ENCODE measurements at regions not wholly inside any gene's neighbourhood (a gene's known extent, or its start where the extent isn't known, plus 50 kb on each side); places are given as distances from the start of the nearest gene placed in this dataset.

DNA sequence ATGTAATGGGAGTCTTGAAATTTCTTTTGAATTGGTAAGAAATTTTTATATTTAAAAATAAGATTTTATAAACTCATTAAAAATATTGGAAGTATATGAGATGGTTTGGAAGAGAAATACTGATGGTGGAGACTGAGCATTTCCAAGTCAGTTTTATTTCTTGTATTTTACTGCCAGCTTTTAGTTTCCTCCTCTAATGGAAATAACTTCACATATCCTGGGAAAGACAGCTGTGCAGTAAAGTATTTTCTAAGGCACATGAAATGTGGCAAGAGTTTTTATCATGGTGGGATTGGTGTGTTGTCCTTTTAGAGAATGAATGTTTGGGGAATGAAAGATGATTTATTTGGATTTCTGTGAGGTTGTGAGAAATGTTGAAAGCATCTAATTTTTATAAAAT, 346.9 kb upstream of the RGS6 start:
- TF ChIP-seq, protein P1, sequence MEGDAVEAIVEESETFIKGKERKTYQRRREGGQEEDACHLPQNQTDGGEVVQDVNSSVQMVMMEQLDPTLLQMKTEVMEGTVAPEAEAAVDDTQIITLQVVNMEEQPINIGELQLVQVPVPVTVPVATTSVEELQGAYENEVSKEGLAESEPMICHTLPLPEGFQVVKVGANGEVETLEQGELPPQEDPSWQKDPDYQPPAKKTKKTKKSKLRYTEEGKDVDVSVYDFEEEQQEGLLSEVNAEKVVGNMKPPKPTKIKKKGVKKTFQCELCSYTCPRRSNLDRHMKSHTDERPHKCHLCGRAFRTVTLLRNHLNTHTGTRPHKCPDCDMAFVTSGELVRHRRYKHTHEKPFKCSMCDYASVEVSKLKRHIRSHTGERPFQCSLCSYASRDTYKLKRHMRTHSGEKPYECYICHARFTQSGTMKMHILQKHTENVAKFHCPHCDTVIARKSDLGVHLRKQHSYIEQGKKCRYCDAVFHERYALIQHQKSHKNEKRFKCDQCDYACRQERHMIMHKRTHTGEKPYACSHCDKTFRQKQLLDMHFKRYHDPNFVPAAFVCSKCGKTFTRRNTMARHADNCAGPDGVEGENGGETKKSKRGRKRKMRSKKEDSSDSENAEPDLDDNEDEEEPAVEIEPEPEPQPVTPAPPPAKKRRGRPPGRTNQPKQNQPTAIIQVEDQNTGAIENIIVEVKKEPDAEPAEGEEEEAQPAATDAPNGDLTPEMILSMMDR (IDR thresholded peaks at IDR 0.05): no peak
- no peak for TF ChIP-seq POLR2A (IDR thresholded peaks at IDR 0.05)

Data from body of pancreas (tissue), 4 donors.